ENCODE measurements at regions not wholly inside any gene's neighbourhood (a gene's known extent, or its start where the extent isn't known, plus 50 kb on each side); places are given as distances from the start of the nearest gene placed in this dataset.

DNA sequence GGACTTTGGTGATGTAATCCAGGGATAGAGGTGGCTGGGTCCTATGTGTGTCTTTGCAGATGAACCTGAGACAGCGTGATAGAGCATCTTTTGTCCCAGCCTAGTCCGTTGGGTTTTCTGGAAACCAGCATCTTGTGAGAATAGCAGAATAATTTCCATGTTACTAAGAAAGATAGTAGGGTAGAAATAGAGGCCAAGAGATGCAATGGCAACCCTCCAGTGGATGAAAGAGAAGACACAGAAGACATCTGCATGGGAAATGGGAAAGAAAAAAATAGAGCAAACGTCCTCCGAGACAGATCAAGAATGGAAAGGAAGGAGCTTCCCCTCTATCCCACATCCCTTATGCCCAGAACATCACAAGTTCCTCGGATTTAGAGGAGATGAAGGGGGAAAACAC is 409.3 kb upstream of the TMEM132C start:
- TF ChIP-seq, protein P1, sequence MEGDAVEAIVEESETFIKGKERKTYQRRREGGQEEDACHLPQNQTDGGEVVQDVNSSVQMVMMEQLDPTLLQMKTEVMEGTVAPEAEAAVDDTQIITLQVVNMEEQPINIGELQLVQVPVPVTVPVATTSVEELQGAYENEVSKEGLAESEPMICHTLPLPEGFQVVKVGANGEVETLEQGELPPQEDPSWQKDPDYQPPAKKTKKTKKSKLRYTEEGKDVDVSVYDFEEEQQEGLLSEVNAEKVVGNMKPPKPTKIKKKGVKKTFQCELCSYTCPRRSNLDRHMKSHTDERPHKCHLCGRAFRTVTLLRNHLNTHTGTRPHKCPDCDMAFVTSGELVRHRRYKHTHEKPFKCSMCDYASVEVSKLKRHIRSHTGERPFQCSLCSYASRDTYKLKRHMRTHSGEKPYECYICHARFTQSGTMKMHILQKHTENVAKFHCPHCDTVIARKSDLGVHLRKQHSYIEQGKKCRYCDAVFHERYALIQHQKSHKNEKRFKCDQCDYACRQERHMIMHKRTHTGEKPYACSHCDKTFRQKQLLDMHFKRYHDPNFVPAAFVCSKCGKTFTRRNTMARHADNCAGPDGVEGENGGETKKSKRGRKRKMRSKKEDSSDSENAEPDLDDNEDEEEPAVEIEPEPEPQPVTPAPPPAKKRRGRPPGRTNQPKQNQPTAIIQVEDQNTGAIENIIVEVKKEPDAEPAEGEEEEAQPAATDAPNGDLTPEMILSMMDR (IDR thresholded peaks at IDR 0.05) = no peak
- TF ChIP-seq POLR2A (IDR thresholded peaks at IDR 0.05) = no peak
